H9 (cell line): ENCODE measurements at regions not wholly inside any gene's neighbourhood (a gene's known extent, or its start where the extent isn't known, plus 50 kb on each side); places are given as distances from the start of the nearest gene placed in this dataset.

Experiments
- DNase-seq: peaks from one replicate; pipeline ENCODE4 v3.0.0-alpha.2; 2017
- H2AFZ ChIP-seq: one replicate; pipeline ENCODE4 v1.6.1; 2013; ENCODE audit warnings: mild to moderate bottlenecking, low read length, control low read depth, moderate library complexity
- H2AK5ac ChIP-seq: 2 replicates; pipeline ENCODE4 v1.6.1; 2013; ENCODE audit warnings: low read length, control low read depth, mixed read lengths; ENCODE audit not compliant: insufficient read length
- H2BK120ac ChIP-seq: one replicate; pipeline ENCODE4 v1.6.1; 2013; ENCODE audit warnings: low read depth, mild to moderate bottlenecking, low read length, control low read depth, inconsistent platforms; ENCODE audit not compliant: poor library complexity, severe bottlenecking
- H2BK12ac ChIP-seq: 2 replicates; pipeline ENCODE4 v1.6.1; 2013; ENCODE audit warnings: low read length, control low read depth, mixed read lengths, low read depth; ENCODE audit not compliant: insufficient read length
- H2BK15ac ChIP-seq: 2 replicates; pipeline ENCODE4 v1.6.1; 2013; ENCODE audit warnings: low read depth, low read length, control low read depth
- H2BK20ac ChIP-seq: one replicate; pipeline ENCODE4 v1.6.1; 2013; ENCODE audit warnings: low read depth, mild to moderate bottlenecking, low read length, control low read depth, inconsistent platforms; ENCODE audit not compliant: poor library complexity, severe bottlenecking
- H2BK5ac ChIP-seq: 2 replicates; pipeline ENCODE4 v1.6.1; 2013; ENCODE audit warnings: low read length, control low read depth, mixed read lengths; ENCODE audit not compliant: insufficient read length
- H3K14ac ChIP-seq: 2 replicates; pipeline ENCODE4 v1.6.1; 2013; ENCODE audit warnings: low read length, control low read depth; ENCODE audit not compliant: insufficient read depth
- H3K18ac ChIP-seq: 2 replicates; pipeline ENCODE4 v1.6.1; 2013; ENCODE audit warnings: low read depth, mild to moderate bottlenecking, mixed read lengths, low read length, control low read depth; ENCODE audit not compliant: insufficient read length
- H3K23ac ChIP-seq: 2 replicates; pipeline ENCODE4 v1.6.1; 2013; ENCODE audit warnings: low read length, control low read depth, mixed read lengths, low read depth; ENCODE audit not compliant: insufficient read length
- H3K23me2 ChIP-seq: 2 replicates; pipeline ENCODE4 v1.6.1; 2013; ENCODE audit warnings: low read depth, mild to moderate bottlenecking, mixed read lengths, low read length, control low read depth; ENCODE audit not compliant: insufficient read length, poor library complexity, severe bottlenecking
- H3K27ac ChIP-seq: 2 replicates; pipeline ENCODE4 v1.5.1; 2013; ENCODE audit warnings: low read length, control low read depth, mixed read lengths, low read depth; ENCODE audit not compliant: insufficient read length
- H3K27me3 ChIP-seq: 2 replicates; pipeline ENCODE4 v1.6.1; 2013; ENCODE audit warnings: low read length, control low read depth, inconsistent platforms; ENCODE audit not compliant: insufficient read depth
- H3K4ac ChIP-seq: 2 replicates; pipeline ENCODE4 v1.6.1; 2013; ENCODE audit warnings: low read depth, mild to moderate bottlenecking, control low read depth, inconsistent platforms, low read length, moderate library complexity
- H3K4me1 ChIP-seq: 2 replicates; pipeline ENCODE4 v1.6.1; 2013; ENCODE audit warnings: low read length, control low read depth, inconsistent platforms; ENCODE audit not compliant: insufficient read depth
- H3K4me2 ChIP-seq: 2 replicates; pipeline ENCODE4 v1.6.1; 2013; ENCODE audit warnings: low read length, control low read depth, mixed read lengths; ENCODE audit not compliant: insufficient read length, insufficient read depth
- H3K56ac ChIP-seq: 2 replicates; pipeline ENCODE4 v1.6.1; 2013; ENCODE audit warnings: low read depth, mild to moderate bottlenecking, mixed read lengths, low read length, control low read depth; ENCODE audit not compliant: insufficient read length
- H3K79me1 ChIP-seq: 2 replicates; pipeline ENCODE4 v1.6.1; 2013; ENCODE audit warnings: low read depth, mild to moderate bottlenecking, moderate library complexity, low read length, control low read depth, inconsistent platforms; ENCODE audit not compliant: insufficient read depth, poor library complexity, severe bottlenecking
- H3K79me2 ChIP-seq: 2 replicates; pipeline ENCODE4 v1.6.1; 2013; ENCODE audit warnings: low read length, control low read depth, inconsistent platforms; ENCODE audit not compliant: insufficient read depth
- H3K9ac ChIP-seq: 2 replicates; pipeline ENCODE4 v1.6.1; 2013; ENCODE audit warnings: low read length, control low read depth, mixed read lengths; ENCODE audit not compliant: insufficient read length; ENCODE audit errors: extremely low read depth
- H3K9me3 ChIP-seq: one replicate; pipeline ENCODE4 v1.6.1; 2013; ENCODE audit warnings: low read depth, low read length, inconsistent platforms; ENCODE audit not compliant: control insufficient read depth
- H3T11ph ChIP-seq: one replicate; pipeline ENCODE4 v1.6.1; 2013; ENCODE audit warnings: mild to moderate bottlenecking, low read length, control low read depth, inconsistent platforms
- H4K20me1 ChIP-seq: one replicate; pipeline ENCODE4 v1.6.1; 2013; ENCODE audit not compliant: control insufficient read depth, insufficient read length, insufficient read depth
- H4K5ac ChIP-seq: 2 replicates; pipeline ENCODE4 v1.6.1; 2013; ENCODE audit warnings: low read depth, mild to moderate bottlenecking, mixed read lengths, low read length, control low read depth; ENCODE audit not compliant: insufficient read length
- H4K8ac ChIP-seq: replicated peaks from 2 replicates; pipeline ENCODE4 v1.6.1; 2013; ENCODE audit warnings: low read length, control low read depth, mixed read lengths, low read depth; ENCODE audit not compliant: insufficient read length
- H4K91ac ChIP-seq: 2 replicates; pipeline ENCODE4 v1.6.1; 2013; ENCODE audit warnings: low read depth, mild to moderate bottlenecking, moderate library complexity, mixed read lengths, low read length, control low read depth; ENCODE audit not compliant: insufficient read length
- H3K27ac Mint-ChIP-seq, 3 experiments: 2 replicates in 2 of 3; 3 replicates in 1 of 3; pipeline ENCODE4 v1.8.0; 2020 to 2021; ENCODE audit warnings: mixed read lengths in 3 of 3, mild to moderate bottlenecking in 1 of 3, moderate library complexity in 1 of 3
- H3K27me3 Mint-ChIP-seq: 2 replicates; pipeline ENCODE4 v1.8.0; 2021; ENCODE audit warnings: low read depth, mild to moderate bottlenecking, moderate library complexity, mixed read lengths
- H3K36me3 Mint-ChIP-seq, 3 experiments: 2 replicates in 2 of 3; 3 replicates in 1 of 3; pipeline ENCODE4 v1.8.0; 2020 to 2021; ENCODE audit warnings: low read depth in 3 of 3, mixed read lengths in 3 of 3; ENCODE audit not compliant: insufficient read depth in 1 of 3
- H3K4me1 Mint-ChIP-seq, 2 experiments: 2 replicates each; pipeline ENCODE4 v1.8.0; 2020; ENCODE audit warnings: mixed read lengths in 2 of 2
- H3K4me3 Mint-ChIP-seq, 2 experiments: 2 replicates in 1 of 2; 3 replicates in 1 of 2; pipeline ENCODE4 v1.8.0; 2020 to 2021; ENCODE audit warnings: mild to moderate bottlenecking in 2 of 2, mixed read lengths in 2 of 2, moderate library complexity in 1 of 2
- H3K9me3 Mint-ChIP-seq, 2 experiments: 2 replicates in 1 of 2; 3 replicates in 1 of 2; pipeline ENCODE4 v1.8.0; 2020; ENCODE audit warnings: mild to moderate bottlenecking in 2 of 2, mixed read lengths in 2 of 2, moderate library complexity in 1 of 2
- CTCF ChIP-seq: fragments of 200-600 bp; sonication (generic); conservative IDR thresholded peaks from 3 replicates; pipeline ENCODE4 v1.8.0; 2021; ENCODE audit warnings: antibody characterized with exemption, mild to moderate bottlenecking
- WGBS: extraction: QIAGEN DNeasy Blood & Tissue Kit; methylation state at CpG from one replicate; pipeline ENCODE4 v1.1.7; 2013; ENCODE audit warnings: missing lambda C conversion rate, low lambda C conversion rate, mixed read lengths; ENCODE audit not compliant: insufficient read length; ENCODE audit errors: extremely low coverage; 5-methylcytosine and 5-hydroxymethylcytosine counted together

- H3K79me2 ChIP-seq, result no peaks in the 10 kb centered on the region
- no peak overlapping the region for H3K27ac Mint-ChIP-seq
- no peak overlapping the region for H4K91ac ChIP-seq
- H2BK15ac ChIP-seq, result no peak overlapping the region
- H3K79me1 ChIP-seq, result no peaks in the 10 kb centered on the region
- H3K4me1 ChIP-seq, result no peaks in the 10 kb centered on the region
- H2BK20ac ChIP-seq, result no peak overlapping the region
- H2AK5ac ChIP-seq, result no peak overlapping the region
- peaks cover 4 to 6% of the 10 kb centered on the region in 2 experiments for H3K4me1 Mint-ChIP-seq
- H3K36me3 Mint-ChIP-seq, result no peaks in the 10 kb centered on the region
- no peak overlapping the region for H2AFZ ChIP-seq
- H3K9ac ChIP-seq, result no peak overlapping the region
- H3K9me3 ChIP-seq, result no peaks in the 10 kb centered on the region
- H3K4ac ChIP-seq, result no peak overlapping the region
- no peaks in the 10 kb centered on the region for H3K23me2 ChIP-seq
- no peaks in the 10 kb centered on the region for H4K20me1 ChIP-seq
- no peak overlapping the region for H3K4me2 ChIP-seq
- H3K14ac ChIP-seq, result no peak overlapping the region
- H2BK120ac ChIP-seq, result no peak overlapping the region
- H3K27me3 ChIP-seq, result no peaks in the 10 kb centered on the region
- H4K8ac ChIP-seq, result no peak overlapping the region
- H3K4me3 Mint-ChIP-seq, result no peak overlapping the region
- H3K56ac ChIP-seq, result no peak overlapping the region
- DNase-seq, result no peak
- H3T11ph ChIP-seq, result no peak overlapping the region
- no peaks in the 10 kb centered on the region; the same call in 1 of the 2 replicates for H3K27me3 Mint-ChIP-seq
- no peak overlapping the region for H3K23ac ChIP-seq
- no peak overlapping the region for H2BK12ac ChIP-seq
- no peak overlapping the region for H2BK5ac ChIP-seq
- no peak for TF ChIP-seq CTCF
- no peaks in the 10 kb centered on the region for H3K9me3 Mint-ChIP-seq
- H3K18ac ChIP-seq, result no peak overlapping the region
- no peak overlapping the region for H4K5ac ChIP-seq
- WGBS, result no CpG with 5 or more reads among the region's 3 CpGs
- no peak overlapping the region for H3K27ac ChIP-seq
Observed at GRCh38 chr1:95604771-95605170, 370.8 kb downstream of the RWDD3 start.
